GM12875 (cell line): ENCODE measurements at regions not wholly inside any gene's neighbourhood (a gene's known extent, or its start where the extent isn't known, plus 50 kb on each side); places are given as distances from the start of the nearest gene placed in this dataset.

Source experiments
- H3K4me3 ChIP-seq: one replicate; pipeline ENCODE4 v1.5.1; 2011; ENCODE audit warnings: low read depth, low read length, control low read depth
- TF ChIP-seq, protein P1 (sequence below): IDR thresholded peaks from 2 replicates; pipeline ENCODE4 v1.5.1; 2011; ENCODE audit warnings: low read depth, mild to moderate bottlenecking, control low read depth, inconsistent platforms, low read length, moderate library complexity, borderline replicate concordance; ENCODE audit not compliant: insufficient read depth

- TF ChIP-seq, protein P1, sequence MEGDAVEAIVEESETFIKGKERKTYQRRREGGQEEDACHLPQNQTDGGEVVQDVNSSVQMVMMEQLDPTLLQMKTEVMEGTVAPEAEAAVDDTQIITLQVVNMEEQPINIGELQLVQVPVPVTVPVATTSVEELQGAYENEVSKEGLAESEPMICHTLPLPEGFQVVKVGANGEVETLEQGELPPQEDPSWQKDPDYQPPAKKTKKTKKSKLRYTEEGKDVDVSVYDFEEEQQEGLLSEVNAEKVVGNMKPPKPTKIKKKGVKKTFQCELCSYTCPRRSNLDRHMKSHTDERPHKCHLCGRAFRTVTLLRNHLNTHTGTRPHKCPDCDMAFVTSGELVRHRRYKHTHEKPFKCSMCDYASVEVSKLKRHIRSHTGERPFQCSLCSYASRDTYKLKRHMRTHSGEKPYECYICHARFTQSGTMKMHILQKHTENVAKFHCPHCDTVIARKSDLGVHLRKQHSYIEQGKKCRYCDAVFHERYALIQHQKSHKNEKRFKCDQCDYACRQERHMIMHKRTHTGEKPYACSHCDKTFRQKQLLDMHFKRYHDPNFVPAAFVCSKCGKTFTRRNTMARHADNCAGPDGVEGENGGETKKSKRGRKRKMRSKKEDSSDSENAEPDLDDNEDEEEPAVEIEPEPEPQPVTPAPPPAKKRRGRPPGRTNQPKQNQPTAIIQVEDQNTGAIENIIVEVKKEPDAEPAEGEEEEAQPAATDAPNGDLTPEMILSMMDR, result no peak
Observed at GRCh38 chr3:176562331-176562730, 635.0 kb downstream of the TBL1XR1 start.

GRCh38 chr3:176561826-176562225 lies 635.5 kb downstream of the TBL1XR1 start:
- H3K4me3 ChIP-seq, result no peak overlapping the region
- TF ChIP-seq, protein P1, result no peak

More at GRCh38 chr3:176562331-176562730, 635.0 kb downstream of the TBL1XR1 start:
- H3K4me3 ChIP-seq, result no peak overlapping the region

- H3K4me3 ChIP-seq, result no peak overlapping the region
- TF ChIP-seq, protein P1, result no peak
Observed at GRCh38 chr3:176554791-176555654, 642.3 kb downstream of the TBL1XR1 start.

- no peak overlapping the region for H3K4me3 ChIP-seq
- TF ChIP-seq, protein P1, result no peak
Observed at GRCh38 chr3:176554264-176554663, 643.0 kb downstream of the TBL1XR1 start.

DNA sequence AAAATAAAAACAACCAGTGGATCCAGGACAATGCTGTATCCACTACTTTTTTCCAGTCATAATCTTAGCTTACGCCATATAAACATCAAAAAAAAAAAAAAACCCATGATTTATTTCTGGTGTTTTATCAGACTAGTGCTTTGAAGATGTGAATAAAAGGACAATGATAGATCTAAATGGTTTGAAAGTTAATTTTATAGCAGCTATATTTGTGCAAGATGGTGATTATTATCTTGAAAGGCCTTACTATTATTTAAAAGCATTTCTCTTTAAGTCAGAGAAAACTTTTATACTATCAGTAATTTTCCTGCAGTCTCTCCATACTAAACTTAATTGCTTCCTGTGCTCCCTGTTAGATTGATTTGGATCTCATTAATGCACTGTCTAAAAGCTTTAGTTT lies 670.3 kb downstream of the TBL1XR1 start:
- no peak overlapping the region for H3K4me3 ChIP-seq
- TF ChIP-seq, protein P1, result no peak

DNA sequence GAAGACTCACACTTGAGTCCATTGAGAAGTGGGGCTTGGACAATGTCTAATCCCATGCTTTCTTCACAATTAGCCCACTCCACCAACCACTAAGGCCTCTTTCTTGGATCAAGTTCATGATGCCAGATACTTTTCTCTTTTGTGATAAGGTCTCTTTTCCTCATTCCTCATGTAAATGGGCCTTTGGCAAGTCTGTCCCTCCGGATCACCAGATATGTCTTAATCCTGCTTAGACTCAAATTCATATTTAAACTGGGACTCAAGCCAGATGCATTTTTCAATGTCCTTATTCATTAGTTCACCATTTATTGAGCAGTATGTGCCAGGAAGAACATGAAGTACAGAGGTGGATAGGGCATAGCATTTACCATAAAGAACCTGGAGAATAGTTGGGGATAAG lies 671.1 kb downstream of the TBL1XR1 start:
- TF ChIP-seq, protein P1, result no peak
- no peak overlapping the region for H3K4me3 ChIP-seq

DNA sequence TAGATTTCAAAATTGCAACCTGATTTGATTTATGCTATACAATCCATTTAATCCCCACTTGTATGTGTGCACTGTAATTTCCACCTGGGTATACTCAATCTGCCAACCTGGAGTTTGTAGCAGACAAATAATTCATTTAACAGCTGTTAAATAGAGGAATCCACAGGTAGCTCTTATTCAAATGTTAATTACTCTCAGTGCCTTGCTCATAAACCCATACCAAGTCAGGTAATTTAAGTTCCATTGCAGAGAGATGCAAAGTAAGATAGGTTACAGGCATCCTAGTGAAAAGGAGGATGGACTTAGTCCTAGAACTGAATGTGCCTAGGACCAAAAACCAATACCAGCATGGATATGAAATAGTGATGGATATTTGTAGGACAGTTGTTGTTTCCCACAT lies 674.2 kb downstream of the TBL1XR1 start:
- TF ChIP-seq, protein P1, result no peak

More for the DNA sequence above, 674.2 kb downstream of the TBL1XR1 start:
- no peak overlapping the region for H3K4me3 ChIP-seq
